GM12874 (cell line): ENCODE measurements at regions not wholly inside any gene's neighbourhood (a gene's known extent, or its start where the extent isn't known, plus 50 kb on each side); places are given as distances from the start of the nearest gene placed in this dataset.

Source experiments
- CTCF ChIP-seq: IDR thresholded peaks from 2 replicates; pipeline ENCODE4 v1.5.1; 2011; ENCODE audit warnings: low read depth, mild to moderate bottlenecking, control low read depth, low read length, moderate library complexity; ENCODE audit not compliant: insufficient read depth

- no peak for TF ChIP-seq CTCF
Observed at GRCh38 chr6:66421570-66421969, 714.5 kb upstream of the EYS start.

GRCh38 chr6:66418906-66419305, 711.9 kb upstream of the EYS start:
- no peak for TF ChIP-seq CTCF

- TF ChIP-seq CTCF: no peak
Observed at GRCh38 chr6:66403966-66404365, 696.9 kb upstream of the EYS start.

- no peak for TF ChIP-seq CTCF
Observed at GRCh38 chr6:66402873-66403272, 695.8 kb upstream of the EYS start.

- TF ChIP-seq CTCF: no peak
Observed at GRCh38 chr6:66396549-66396948, 689.5 kb upstream of the EYS start.

- no peak for TF ChIP-seq CTCF
Observed at GRCh38 chr6:66396145-66396544, 689.1 kb upstream of the EYS start.

GRCh38 chr6:66390393-66390792, 683.4 kb upstream of the EYS start:
- no peak for TF ChIP-seq CTCF

GRCh38 chr6:66376001-66376400, 669.0 kb upstream of the EYS start:
- no peak for TF ChIP-seq CTCF
